AG10803 (cell line): ENCODE measurements at regions not wholly inside any gene's neighbourhood (a gene's known extent, or its start where the extent isn't known, plus 50 kb on each side); places are given as distances from the start of the nearest gene placed in this dataset.

Experiments
- DNase-seq: peaks from one replicate; pipeline ENCODE4 v3.0.0; 2010; ENCODE audit warnings: low read depth
- H3K4me3 ChIP-seq: 2 replicates; pipeline ENCODE4 v1.5.1; 2011; ENCODE audit warnings: mild to moderate bottlenecking, low read length, control low read depth
- CTCF ChIP-seq: conservative IDR thresholded peaks from 2 replicates; pipeline ENCODE4 v1.5.1; 2011; ENCODE audit warnings: mild to moderate bottlenecking, low read length, control low read depth, inconsistent platforms

DNA sequence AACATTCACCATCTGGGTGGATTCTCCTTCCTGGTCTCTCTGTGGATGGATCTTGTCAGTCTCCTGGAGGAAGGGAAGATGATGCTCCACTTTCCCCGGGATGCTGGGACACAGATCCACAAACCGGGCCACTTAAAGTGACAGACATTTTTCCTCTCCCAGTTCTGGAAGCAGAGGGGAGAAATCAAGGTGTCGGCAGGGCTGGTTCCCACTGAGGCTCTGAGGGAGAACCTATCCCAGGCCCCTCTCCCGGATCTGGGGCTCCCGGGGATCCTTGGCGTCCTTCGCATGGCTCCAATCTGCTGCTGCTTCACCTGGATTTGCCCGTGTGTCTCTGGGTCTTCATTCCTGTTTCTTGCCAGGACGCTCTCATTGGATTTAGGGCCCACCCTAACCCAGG is 263.1 kb upstream of the TNRC6C start:
- H3K4me3 ChIP-seq, result no peak overlapping the region
- no peak for TF ChIP-seq CTCF
- no peak for DNase-seq

- no peak overlapping the region for H3K4me3 ChIP-seq
- TF ChIP-seq CTCF, result no peak
- DNase-seq, result no peak
These were observed 262.3 kb upstream of the TNRC6C start for GRCh38 chr17:77696151-77696720.

DNA sequence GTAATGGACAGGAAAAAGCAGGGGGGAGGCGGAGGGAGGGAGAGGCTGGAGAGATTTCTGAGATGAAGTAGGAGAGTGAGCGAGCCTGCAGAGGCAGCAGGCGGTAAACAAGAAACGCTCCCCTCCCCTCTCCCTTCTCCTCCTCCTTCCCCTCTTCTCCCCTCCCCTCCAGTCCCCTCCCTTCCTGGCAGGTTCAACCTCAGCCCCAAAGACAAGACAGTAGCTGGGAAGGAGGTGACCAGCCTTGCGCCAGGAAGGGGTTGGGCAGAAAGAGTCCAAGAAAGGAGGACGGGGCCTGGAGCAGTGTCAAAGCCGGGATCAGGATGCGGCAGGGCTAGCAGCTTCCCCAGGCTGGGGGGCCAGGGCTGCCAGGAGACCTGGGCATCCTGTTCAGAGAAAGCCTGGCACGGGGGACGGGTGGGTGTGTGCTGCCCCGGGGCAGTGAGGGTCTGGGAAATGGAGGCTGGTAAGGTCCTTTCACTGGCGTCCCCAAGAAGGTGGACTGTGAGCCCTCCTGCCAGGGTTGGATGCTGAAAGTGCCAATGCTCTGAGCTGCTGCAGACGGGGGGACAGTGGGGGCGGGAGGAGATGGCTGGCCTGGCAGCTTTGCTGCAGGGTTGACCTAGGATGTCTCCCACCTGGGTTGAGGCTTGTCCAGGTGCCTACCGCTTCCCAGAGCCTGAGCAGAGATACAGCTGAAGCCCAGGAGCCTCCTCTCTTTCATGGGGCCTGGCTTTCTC is 261.6 kb upstream of the TNRC6C start:
- TF ChIP-seq CTCF, result no peak

DNA sequence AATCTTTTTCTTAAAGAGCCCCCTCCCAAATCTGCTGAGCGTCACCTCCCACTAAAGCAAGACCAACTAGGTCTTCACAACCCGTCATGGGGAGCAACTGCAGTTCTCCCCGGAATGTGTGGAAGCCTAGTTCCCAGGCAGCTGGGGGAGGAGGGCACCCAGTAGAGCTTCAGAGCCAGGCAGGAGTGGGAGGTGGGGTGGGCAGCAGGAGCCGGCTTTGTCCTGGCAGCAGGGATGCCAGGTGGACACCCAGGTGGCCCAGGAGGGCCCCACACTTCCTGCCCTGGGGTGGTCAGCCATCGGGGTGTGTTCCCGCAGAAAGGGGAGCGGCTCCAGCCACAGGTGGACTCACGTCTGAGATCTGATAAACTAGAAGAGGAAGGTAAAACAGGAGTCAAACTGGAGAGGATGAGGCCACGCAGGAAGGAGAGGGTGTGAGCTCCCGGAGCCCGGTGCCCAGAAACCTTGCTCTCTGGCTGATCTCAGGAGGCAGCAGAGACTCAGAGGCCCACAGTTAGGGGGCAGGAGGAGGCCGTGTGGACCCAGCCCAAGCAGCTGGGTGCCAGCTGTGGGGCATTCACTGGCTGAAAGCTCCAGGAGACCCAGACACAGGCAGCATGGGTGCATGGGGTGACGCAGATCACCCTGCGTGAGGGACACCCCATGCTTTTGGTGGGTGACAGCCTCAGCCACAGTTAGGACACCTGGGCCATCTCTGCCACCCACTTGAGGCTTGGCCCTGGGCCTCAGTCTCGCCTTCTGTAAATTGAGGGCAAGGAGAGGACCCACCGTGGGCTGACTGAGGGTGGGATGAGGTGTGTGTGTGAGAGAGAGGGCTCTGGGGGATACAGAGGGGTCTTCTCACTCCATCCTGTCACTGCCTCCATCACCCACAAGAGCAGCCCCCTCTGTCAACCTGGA is 260.8 kb upstream of the TNRC6C start:
- no peak for DNase-seq
- H3K4me3 ChIP-seq, result no peak overlapping the region
- no peak for TF ChIP-seq CTCF

More for the DNA sequence above, 261.6 kb upstream of the TNRC6C start:
- DNase-seq, result no peak
- no peak overlapping the region for H3K4me3 ChIP-seq

DNA sequence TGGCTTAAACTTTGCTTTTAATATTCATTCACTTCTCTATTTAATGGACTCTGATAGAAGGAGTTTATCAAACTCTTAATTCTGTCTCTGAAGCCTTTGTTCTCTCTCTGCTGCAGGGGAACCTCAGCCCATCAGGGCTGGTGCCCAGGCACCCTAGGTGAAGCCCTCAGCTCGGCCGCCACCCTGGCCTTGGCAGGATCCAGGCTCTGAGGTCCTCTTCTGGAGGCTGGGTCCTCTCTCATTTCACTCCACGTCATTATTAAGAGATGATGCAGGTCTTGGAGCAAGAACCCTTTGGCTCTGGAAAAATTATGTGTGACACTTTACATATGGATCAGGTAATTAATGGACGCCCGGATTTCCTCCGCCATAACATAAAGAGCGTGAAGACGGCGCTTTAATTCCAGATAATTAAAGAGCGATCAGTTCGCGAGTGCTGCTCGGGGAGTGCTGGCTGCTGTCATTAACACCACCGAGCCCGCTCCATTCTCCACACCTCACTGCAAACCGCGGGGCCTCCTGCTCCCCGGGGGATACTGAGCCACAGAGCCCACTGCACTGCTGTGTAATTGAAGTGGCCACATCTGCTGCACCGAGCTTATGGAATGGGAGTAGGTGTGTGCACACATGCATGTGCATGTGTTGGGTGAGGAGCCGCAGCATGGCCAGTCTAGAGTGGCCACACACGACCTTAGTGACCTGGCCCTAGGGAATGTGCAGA is 259.4 kb upstream of the TNRC6C start:
- H3K4me3 ChIP-seq, result no peak overlapping the region
- no peak for DNase-seq
- TF ChIP-seq CTCF, result no peak

GRCh38 chr17:77700165-77700881 is 258.2 kb upstream of the TNRC6C start:
- no peak overlapping the region for H3K4me3 ChIP-seq
- DNase-seq, result no peak
- TF ChIP-seq CTCF, result no peak
